Neural cell (in vitro differentiated cells): ENCODE measurements at regions not wholly inside any gene's neighbourhood (a gene's known extent, or its start where the extent isn't known, plus 50 kb on each side); places are given as distances from the start of the nearest gene placed in this dataset.

Experiments used
- H2AFZ ChIP-seq: fragments of 200-600, 300-800 bp; sonication (generic), shearing (Covaris generic); 2 replicates; pipeline ENCODE4 v1.6.0; 2014; ENCODE audit warnings: low read depth, mild to moderate bottlenecking, antibody characterized with exemption, low read length, moderate library complexity
- H3F3A ChIP-seq: fragments of 200-600 bp; shearing (Covaris generic); 2 replicates; pipeline ENCODE4 v1.6.1; 2016; ENCODE audit warnings: mild to moderate bottlenecking, moderate library complexity, mixed read lengths, antibody characterized with exemption, low read length; ENCODE audit not compliant: insufficient read depth, poor library complexity, severe bottlenecking
- H3K27ac ChIP-seq: fragments of 200-600, 300-800 bp; sonication (generic), shearing (Covaris generic); 2 replicates; pipeline ENCODE4 v1.5.1; 2014; ENCODE audit warnings: mild to moderate bottlenecking, low read length, moderate library complexity
- H3K27me3 ChIP-seq: fragments of 300-800, 200-600 bp; sonication (generic), shearing (Covaris generic); 2 replicates; pipeline ENCODE4 v1.6.0; 2014; ENCODE audit warnings: mild to moderate bottlenecking, low read depth, low read length, moderate library complexity; ENCODE audit not compliant: insufficient read depth
- H3K36me3 ChIP-seq: fragments of 300-800, 200-600 bp; sonication (generic), shearing (Covaris generic); 2 replicates; pipeline ENCODE4 v1.5.1; 2014; ENCODE audit warnings: mild to moderate bottlenecking, antibody characterized with exemption, low read length, moderate library complexity; ENCODE audit not compliant: insufficient read depth
- H3K4me2 ChIP-seq: fragments of 300-800, 200-600 bp; sonication (generic), shearing (Covaris generic); 2 replicates; pipeline ENCODE4 v1.6.0; 2014; ENCODE audit warnings: mild to moderate bottlenecking, low read length
- H3K4me3 ChIP-seq: fragments of 300-800, 200-600 bp; sonication (generic), shearing (Covaris generic); 2 replicates; pipeline ENCODE4 v1.5.1; 2014; ENCODE audit warnings: mild to moderate bottlenecking, low read length, moderate library complexity
- H3K79me2 ChIP-seq: fragments of 200-600 bp; shearing (Covaris generic); replicated peaks from 2 replicates; pipeline ENCODE4 v1.6.0; 2014; ENCODE audit warnings: mild to moderate bottlenecking, low read length, moderate library complexity; ENCODE audit not compliant: insufficient read depth
- H3K9ac ChIP-seq: fragments of 300-800, 200-600 bp; sonication (generic), shearing (Covaris generic); 2 replicates; pipeline ENCODE4 v1.6.1; 2016; ENCODE audit warnings: mild to moderate bottlenecking, low read length, mixed read lengths
- H3K9me2 ChIP-seq: fragments of 200-600 bp; shearing (Covaris generic); 2 replicates; pipeline ENCODE4 v1.6.1; 2016; ENCODE audit warnings: mild to moderate bottlenecking, low read length, mixed read lengths; ENCODE audit not compliant: insufficient read depth
- H3K9me3 ChIP-seq: fragments of 200-600, 300-800 bp; sonication (generic), shearing (Covaris generic); 2 replicates; pipeline ENCODE4 v1.6.1; 2016; ENCODE audit warnings: mild to moderate bottlenecking, mixed run types, low read length, moderate library complexity, mixed read lengths
- H4K20me1 ChIP-seq: fragments of 200-600 bp; shearing (Covaris generic); 2 replicates; pipeline ENCODE4 v1.6.1; 2016; ENCODE audit warnings: mild to moderate bottlenecking, mixed run types; ENCODE audit not compliant: insufficient read depth
- CTCF ChIP-seq: fragments of 450-650 bp; IDR thresholded peaks from 2 replicates; pipeline ENCODE4 v1.5.1; 2014; ENCODE audit warnings: antibody characterized with exemption, mild to moderate bottlenecking, moderate library complexity; ENCODE audit not compliant: poor library complexity, severe bottlenecking
- EP300 ChIP-seq: fragments of 450-650 bp; conservative IDR thresholded peaks from 2 replicates; pipeline ENCODE4 v1.6.1; 2014; ENCODE audit warnings: antibody characterized with exemption, mild to moderate bottlenecking, moderate library complexity; ENCODE audit not compliant: poor library complexity, severe bottlenecking
- EZH2 ChIP-seq: fragments of 200-600, 300-800 bp; shearing (Covaris generic), sonication (generic); IDR thresholded peaks from 2 replicates; pipeline ENCODE4 v1.6.1; 2014; ENCODE audit warnings: antibody characterized with exemption, low read length, borderline replicate concordance, mild to moderate bottlenecking; ENCODE audit not compliant: insufficient read depth, poor library complexity, severe bottlenecking
- MXI1 ChIP-seq: fragments of 450-650 bp; conservative IDR thresholded peaks from 2 replicates; pipeline ENCODE4 v1.6.1; 2014; ENCODE audit warnings: antibody characterized with exemption, mild to moderate bottlenecking; ENCODE audit not compliant: poor library complexity, severe bottlenecking
- POLR2AphosphoS5 ChIP-seq: IDR thresholded peaks from 2 replicates; pipeline ENCODE4 v1.6.1; 2012
- RAD21 ChIP-seq: fragments of 450-650 bp; conservative IDR thresholded peaks from 2 replicates; pipeline ENCODE4 v1.6.1; 2014; ENCODE audit warnings: antibody characterized with exemption, mild to moderate bottlenecking, moderate library complexity
- REST ChIP-seq: IDR thresholded peaks from 2 replicates; pipeline ENCODE4 v1.6.1; 2012; ENCODE audit warnings: borderline replicate concordance
- SMC3 ChIP-seq: fragments of 450-650 bp; conservative IDR thresholded peaks from 2 replicates; pipeline ENCODE4 v1.6.1; 2014; ENCODE audit warnings: antibody characterized with exemption, mild to moderate bottlenecking, moderate library complexity; ENCODE audit not compliant: poor library complexity
- TAF1 ChIP-seq: IDR thresholded peaks from 2 replicates; pipeline ENCODE4 v1.6.1; 2012; ENCODE audit warnings: low read depth

GRCh38 chr2:239903803-239904202, 121.3 kb downstream of the NDUFA10 start:
- no peaks in the 10 kb centered on the region for H3K9me2 ChIP-seq
- H3K9ac ChIP-seq = no peak overlapping the region
- H3K27ac ChIP-seq = no peak overlapping the region
- no peaks in the 10 kb centered on the region for H3K36me3 ChIP-seq
- H3K4me3 ChIP-seq = no peak overlapping the region
- TF ChIP-seq RAD21 (no peak), POLR2AphosphoS5 (no peak), EZH2 (no peak), CTCF (no peak), SMC3 (no peak), TAF1 (no peak), REST (no peak), MXI1 (no peak), EP300 (no peak)
- no peaks in the 10 kb centered on the region for H3K79me2 ChIP-seq
- no peaks in the 10 kb centered on the region for H3F3A ChIP-seq
- H3K4me2 ChIP-seq = no peak overlapping the region
- H3K27me3 ChIP-seq = no peaks in the 10 kb centered on the region
- no peak overlapping the region for H2AFZ ChIP-seq
- no peaks in the 10 kb centered on the region for H4K20me1 ChIP-seq
- H3K9me3 ChIP-seq = no peaks in the 10 kb centered on the region

GRCh38 chr2:239903210-239903609, 121.9 kb downstream of the NDUFA10 start:
- Histone ChIP-seq H3K27ac (no peak overlapping the region), H3K4me2 (no peak overlapping the region), H3K9me3 (no peaks in the 10 kb centered on the region), H3K79me2 (no peaks in the 10 kb centered on the region), H3K36me3 (no peaks in the 10 kb centered on the region), H3K4me3 (no peak overlapping the region), H3K27me3 (no peaks in the 10 kb centered on the region), H2AFZ (no peak overlapping the region), H3K9ac (no peak overlapping the region), H4K20me1 (no peaks in the 10 kb centered on the region), H3F3A (no peaks in the 10 kb centered on the region), H3K9me2 (no peaks in the 10 kb centered on the region)
- TF ChIP-seq CTCF (no peak), POLR2AphosphoS5 (no peak), SMC3 (no peak), EZH2 (no peak), TAF1 (no peak), RAD21 (no peak), MXI1 (no peak), EP300 (no peak), REST (no peak)
